DOHH2 (cell line): ENCODE measurements at regions not wholly inside any gene's neighbourhood (a gene's known extent, or its start where the extent isn't known, plus 50 kb on each side); places are given as distances from the start of the nearest gene placed in this dataset.
"Not testable (repeated sequence)": the region's sequence is repeated elsewhere in the genome, so short reads cannot be mapped to it uniquely, and the experiment has no call there.

Experiments used
- H3F3A ChIP-seq: fragments of 200-600 bp; sonication (generic), shearing (Covaris generic); 2 replicates; pipeline ENCODE4 v1.6.0; 2016; ENCODE audit warnings: antibody characterized with exemption, mild to moderate bottlenecking; ENCODE audit not compliant: control insufficient read depth, insufficient read depth
- H3K27ac ChIP-seq: fragments of 200-600 bp; sonication (generic); 2 replicates; pipeline ENCODE4 v1.5.1; 2014; ENCODE audit warnings: low read depth, mild to moderate bottlenecking, low read length, moderate library complexity
- H3K27me3 ChIP-seq: fragments of 200-600 bp; sonication (generic); 2 replicates; pipeline ENCODE4 v1.6.1; 2014; ENCODE audit warnings: mild to moderate bottlenecking, low read length, mixed read lengths; ENCODE audit not compliant: control insufficient read depth
- H3K36me3 ChIP-seq: fragments of 200-600 bp; sonication (generic); 2 replicates; pipeline ENCODE4 v1.6.1; 2014; ENCODE audit warnings: mild to moderate bottlenecking, low read length, moderate library complexity, mixed read lengths; ENCODE audit not compliant: control insufficient read depth
- H3K4me1 ChIP-seq: fragments of 200-600 bp; sonication (generic); 2 replicates; pipeline ENCODE4 v1.6.1; 2014; ENCODE audit warnings: mild to moderate bottlenecking, low read length, mixed read lengths; ENCODE audit not compliant: control insufficient read depth
- H3K4me2 ChIP-seq: fragments of 200-600 bp; sonication (generic); 2 replicates; pipeline ENCODE4 v1.6.0; 2014; ENCODE audit warnings: mild to moderate bottlenecking, low read length, moderate library complexity
- H3K4me3 ChIP-seq: fragments of 200-600 bp; sonication (generic); 2 replicates; pipeline ENCODE4 v1.5.1; 2014; ENCODE audit warnings: mild to moderate bottlenecking, low read length, mixed read lengths
- H3K79me2 ChIP-seq: fragments of 200-600 bp; sonication (generic); 2 replicates; pipeline ENCODE4 v1.6.1; 2014; ENCODE audit warnings: mild to moderate bottlenecking, low read length, mixed read lengths; ENCODE audit not compliant: control insufficient read depth
- H3K9me2 ChIP-seq: fragments of 200-600 bp; sonication (generic); replicated peaks from 2 replicates; pipeline ENCODE4 v1.6.1; 2014; ENCODE audit warnings: mild to moderate bottlenecking, low read length, mixed read lengths; ENCODE audit not compliant: control insufficient read depth
- H3K9me3 ChIP-seq: fragments of 200-600 bp; sonication (generic); 2 replicates; pipeline ENCODE4 v1.6.1; 2014; ENCODE audit warnings: antibody characterized with exemption, low read length, mixed read lengths; ENCODE audit not compliant: control insufficient read depth, insufficient read depth
- H4K20me1 ChIP-seq: fragments of 200-600 bp; sonication (generic); 2 replicates; pipeline ENCODE4 v1.6.0; 2014; ENCODE audit warnings: low read depth, mild to moderate bottlenecking, antibody characterized with exemption, low read length, moderate library complexity; ENCODE audit not compliant: control insufficient read depth, insufficient read depth
- EZH2phosphoT487 ChIP-seq: fragments of 200-600 bp; sonication (generic); IDR thresholded peaks from 2 replicates; pipeline ENCODE4 v1.6.1; 2017; ENCODE audit warnings: borderline replicate concordance, mild to moderate bottlenecking, antibody characterized with exemption, low read length, moderate library complexity, mixed read lengths
- TF ChIP-seq, protein P1 (sequence below): fragments of 200-600 bp; sonication (generic); IDR thresholded peaks from one replicate; pipeline ENCODE4 v1.5.1; 2014; ENCODE audit warnings: antibody characterized with exemption, mild to moderate bottlenecking, low read depth, low read length; ENCODE audit not compliant: poor library complexity, severe bottlenecking

DNA sequence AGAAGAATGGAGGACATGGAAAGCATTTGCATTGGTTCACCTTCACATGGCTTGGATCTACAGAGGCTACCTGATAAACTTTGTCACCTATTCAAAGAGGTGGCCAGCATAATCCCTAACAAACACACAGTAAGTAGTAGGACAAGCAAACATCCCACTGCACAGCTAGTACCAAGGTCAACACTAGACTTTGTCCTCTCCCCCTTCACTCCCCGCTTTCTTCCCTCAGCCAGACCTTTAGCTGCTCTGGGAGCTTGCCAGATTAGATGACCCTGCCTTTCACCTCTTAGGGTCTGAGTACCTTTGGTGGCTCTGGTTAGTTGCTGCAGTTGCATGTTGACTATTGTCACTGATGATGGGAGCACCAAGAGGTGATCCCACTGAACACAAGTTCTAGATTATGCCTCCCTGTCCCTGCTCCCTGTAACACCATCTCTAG lies 211.3 kb downstream of the CCDC74A start:
- not testable (repeated sequence) for H3F3A ChIP-seq, H3K36me3 ChIP-seq, H3K4me3 ChIP-seq, H3K4me2 ChIP-seq, H3K27me3 ChIP-seq, H3K9me2 ChIP-seq, H3K9me3 ChIP-seq, H3K27ac ChIP-seq, H4K20me1 ChIP-seq, H3K79me2 ChIP-seq
- peaks cover 50% of the 10 kb centered on the region for H3K4me1 ChIP-seq

DNA sequence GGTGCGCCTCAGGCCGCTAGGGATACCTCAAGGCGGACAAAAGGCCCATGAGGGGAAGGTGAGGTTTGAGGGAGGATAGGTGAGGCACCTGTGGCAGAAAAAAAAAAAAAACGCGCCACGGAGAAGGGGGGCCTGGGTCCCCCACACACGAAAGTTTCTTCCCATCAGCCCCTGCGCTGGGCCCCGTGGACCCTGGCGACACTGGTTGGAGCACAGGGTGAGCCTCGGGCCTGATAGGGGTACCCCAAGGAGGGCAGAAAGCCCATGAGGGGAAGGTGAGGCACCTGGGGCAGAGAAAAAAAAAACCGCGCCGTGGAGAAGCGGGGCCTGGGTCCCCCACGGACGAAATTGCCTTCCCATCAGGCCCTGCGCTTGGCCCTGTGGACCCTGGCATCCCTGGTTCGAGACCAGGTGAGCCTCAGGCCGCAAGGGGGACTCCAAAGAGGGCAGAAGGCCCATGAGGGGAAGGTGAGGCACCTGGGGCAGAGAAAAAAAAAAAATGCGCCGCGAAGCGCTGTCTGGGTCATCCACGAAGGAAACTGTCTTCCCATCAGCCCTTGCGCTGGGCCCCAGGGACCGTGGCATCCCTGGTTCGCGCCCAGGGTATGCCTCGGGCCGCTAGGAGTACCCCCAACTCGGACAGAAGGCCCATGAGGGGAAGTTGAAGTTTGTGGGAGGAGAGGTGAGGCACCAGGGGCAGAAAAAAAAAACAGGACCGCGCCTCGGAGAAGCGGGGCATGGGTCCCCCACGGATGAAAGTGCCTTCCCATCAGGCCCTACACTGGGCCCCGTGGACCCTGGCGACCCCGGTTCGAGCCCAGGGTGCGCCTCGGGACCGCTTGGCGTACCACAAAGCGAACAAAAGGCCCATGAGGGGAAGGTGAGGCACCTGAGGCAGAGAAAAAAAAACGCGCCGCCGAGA lies 226.2 kb downstream of the CCDC74A start:
- Histone ChIP-seq H3K9me2 (no peaks in the 10 kb centered on the region), H3K9me3 (peaks cover 3% of the 10 kb centered on the region; the same call in 1 of the 2 replicates), H3K27me3 (no peaks in the 10 kb centered on the region), H3K36me3 (no peaks in the 10 kb centered on the region), H3K4me2 (no peak overlapping the region), H3K79me2 (no peaks in the 10 kb centered on the region), H4K20me1 (no peaks in the 10 kb centered on the region), H3K4me1 (no peaks in the 10 kb centered on the region; the same call in 1 of the 2 replicates), H3K27ac (no peak overlapping the region), H3K4me3 (no peak overlapping the region), H3F3A (no peaks in the 10 kb centered on the region)
- TF ChIP-seq, protein P1, sequence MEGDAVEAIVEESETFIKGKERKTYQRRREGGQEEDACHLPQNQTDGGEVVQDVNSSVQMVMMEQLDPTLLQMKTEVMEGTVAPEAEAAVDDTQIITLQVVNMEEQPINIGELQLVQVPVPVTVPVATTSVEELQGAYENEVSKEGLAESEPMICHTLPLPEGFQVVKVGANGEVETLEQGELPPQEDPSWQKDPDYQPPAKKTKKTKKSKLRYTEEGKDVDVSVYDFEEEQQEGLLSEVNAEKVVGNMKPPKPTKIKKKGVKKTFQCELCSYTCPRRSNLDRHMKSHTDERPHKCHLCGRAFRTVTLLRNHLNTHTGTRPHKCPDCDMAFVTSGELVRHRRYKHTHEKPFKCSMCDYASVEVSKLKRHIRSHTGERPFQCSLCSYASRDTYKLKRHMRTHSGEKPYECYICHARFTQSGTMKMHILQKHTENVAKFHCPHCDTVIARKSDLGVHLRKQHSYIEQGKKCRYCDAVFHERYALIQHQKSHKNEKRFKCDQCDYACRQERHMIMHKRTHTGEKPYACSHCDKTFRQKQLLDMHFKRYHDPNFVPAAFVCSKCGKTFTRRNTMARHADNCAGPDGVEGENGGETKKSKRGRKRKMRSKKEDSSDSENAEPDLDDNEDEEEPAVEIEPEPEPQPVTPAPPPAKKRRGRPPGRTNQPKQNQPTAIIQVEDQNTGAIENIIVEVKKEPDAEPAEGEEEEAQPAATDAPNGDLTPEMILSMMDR, result no peak
- TF ChIP-seq EZH2phosphoT487, result no peak

DNA sequence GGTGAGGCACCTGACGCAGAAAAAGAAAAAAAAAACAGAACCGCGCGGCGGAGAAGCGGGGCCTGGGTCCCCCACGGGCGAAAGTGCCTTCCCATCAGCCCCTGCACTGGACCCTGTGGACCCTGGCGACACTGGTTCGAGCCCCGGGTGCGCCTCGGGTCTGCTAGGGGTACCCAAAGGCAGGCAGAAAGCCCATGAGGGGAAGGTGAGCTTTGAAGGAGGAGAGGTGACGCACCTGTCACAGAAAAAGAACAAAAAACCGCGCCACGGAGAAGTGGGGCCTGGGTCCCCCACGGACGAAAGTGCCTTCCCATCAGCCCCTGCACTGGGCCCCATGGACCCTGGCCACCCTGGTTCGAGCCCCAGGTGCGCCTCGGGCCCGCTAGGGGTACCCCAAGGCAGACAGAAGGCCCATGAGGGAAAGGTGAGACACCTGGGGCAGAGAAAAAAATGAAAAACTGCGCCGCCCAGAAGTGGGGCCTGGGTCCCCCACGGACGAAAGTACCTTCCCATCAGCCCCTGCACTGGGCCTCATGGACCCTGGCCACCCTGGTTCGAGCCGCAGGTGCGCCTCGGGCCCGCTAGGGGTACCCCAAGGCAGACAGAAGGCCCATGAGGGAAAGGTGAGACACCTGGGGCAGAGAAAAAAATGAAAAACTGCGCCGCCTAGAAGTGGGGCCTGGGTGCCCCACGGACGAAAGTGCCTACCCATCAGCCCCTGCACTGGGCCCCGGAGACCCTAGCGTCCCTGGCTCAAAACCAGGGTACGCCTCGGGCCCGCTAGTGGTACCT lies 227.4 kb downstream of the CCDC74A start:
- H4K20me1 ChIP-seq, result no peaks in the 10 kb centered on the region
- no peaks in the 10 kb centered on the region for H3K9me2 ChIP-seq
- no peaks in the 10 kb centered on the region for H3F3A ChIP-seq
- H3K27ac ChIP-seq, result no peak overlapping the region
- no peaks in the 10 kb centered on the region for H3K79me2 ChIP-seq
- no peak overlapping the region for H3K4me3 ChIP-seq
- H3K9me3 ChIP-seq, result peaks cover 3% of the 10 kb centered on the region; the same call in 1 of the 2 replicates
- H3K4me1 ChIP-seq, result no peaks in the 10 kb centered on the region
- H3K4me2 ChIP-seq, result no peak overlapping the region
- no peaks in the 10 kb centered on the region for H3K36me3 ChIP-seq
- no peaks in the 10 kb centered on the region for H3K27me3 ChIP-seq
- TF ChIP-seq, protein P1, result no peak
- TF ChIP-seq EZH2phosphoT487, result no peak
